NCI-H1092 treated with DMSO at 0.1 percent for 48 hours (cell line): ENCODE measurements at regions not wholly inside any gene's neighbourhood (a gene's known extent, or its start where the extent isn't known, plus 50 kb on each side); places are given as distances from the start of the nearest gene placed in this dataset.
A peak's percentile ranks its signal among the peaks of the same experiment; 100 is the strongest.

ENCODE experiments used
- DNase-seq: peaks from one replicate; lab custom pipeline; 2025; lab: John Stamatoyannopoulos, UW

DNA sequence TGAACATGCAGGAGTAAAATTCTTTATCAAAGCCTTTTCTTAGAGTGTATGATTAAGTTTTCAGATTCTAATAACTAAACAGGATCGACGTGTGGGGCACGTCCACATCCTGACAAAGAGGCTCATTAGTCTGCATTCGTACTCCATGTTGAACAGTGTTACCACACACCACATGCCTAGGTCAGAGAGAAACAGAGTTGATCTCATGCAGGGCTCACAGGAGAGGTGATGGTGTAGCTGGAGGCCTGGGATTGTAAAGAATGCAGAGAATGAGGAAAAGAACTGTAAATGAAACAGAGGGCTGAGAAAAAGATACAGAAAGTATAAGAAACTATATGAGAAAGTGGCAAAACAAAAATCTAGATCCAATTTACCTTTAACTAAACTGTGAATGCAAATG, 632.5 kb downstream of the BCL11A start:
- no peak for DNase-seq

DNA sequence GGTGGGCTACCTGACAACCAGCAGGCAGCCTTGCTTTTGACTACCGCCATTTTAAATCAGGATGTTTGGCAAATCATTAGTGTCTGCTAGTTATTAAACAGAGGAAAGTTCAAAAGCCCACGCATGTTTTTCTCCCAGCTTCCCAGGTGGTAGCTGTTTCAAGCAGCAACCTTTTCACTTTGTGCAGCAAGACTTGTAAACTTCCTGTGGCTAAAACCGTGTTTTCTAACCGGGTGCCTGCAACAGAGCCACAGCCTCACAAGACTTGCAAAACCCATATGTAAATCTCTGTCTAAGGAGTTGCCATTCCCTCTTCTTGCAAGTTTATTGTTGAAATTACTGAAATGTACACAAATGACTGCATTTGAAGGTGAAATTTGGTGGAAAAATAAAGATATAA, 633.1 kb downstream of the BCL11A start:
- no peak for DNase-seq

DNA sequence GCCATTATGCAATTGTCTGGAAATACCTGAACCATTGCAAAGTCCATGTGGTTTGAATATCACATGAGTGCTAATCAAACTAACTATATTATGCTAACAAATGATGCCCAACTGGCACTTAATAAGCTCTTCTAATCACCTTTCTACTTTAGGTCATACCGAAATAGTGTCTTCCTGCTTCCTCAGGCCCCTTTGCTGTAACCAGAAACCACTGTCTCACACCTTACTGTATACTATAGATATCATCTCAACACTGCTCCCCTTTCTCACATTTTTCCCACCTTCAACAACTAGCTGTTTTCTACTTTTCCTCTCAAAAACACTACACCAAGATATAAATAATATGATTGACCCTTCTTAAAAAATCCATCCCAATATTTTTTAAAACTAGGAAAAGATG, 633.9 kb downstream of the BCL11A start:
- DNase-seq: no peak

GRCh38 chr2:59912042-59912441, 641.4 kb downstream of the BCL11A start:
- no peak for DNase-seq

DNA sequence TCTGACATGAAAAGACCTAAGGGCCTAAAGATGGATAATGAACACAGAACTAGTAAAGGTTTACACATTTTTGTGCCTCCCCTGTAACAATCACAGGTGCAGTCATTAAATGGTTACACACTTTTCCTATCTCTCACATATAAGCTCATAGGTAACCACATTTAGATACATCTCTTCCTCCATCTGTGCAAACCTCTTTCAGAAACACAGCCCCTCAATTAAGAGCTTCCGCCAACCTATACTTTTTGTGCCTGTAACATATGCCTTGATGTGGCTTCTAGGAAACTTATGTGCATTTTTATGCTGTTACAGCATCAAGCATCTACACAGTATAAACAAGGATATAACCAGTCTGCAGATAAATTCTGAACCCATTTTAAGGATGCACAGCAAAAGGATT, 643.3 kb downstream of the BCL11A start:
- DNase-seq: no peak

DNA sequence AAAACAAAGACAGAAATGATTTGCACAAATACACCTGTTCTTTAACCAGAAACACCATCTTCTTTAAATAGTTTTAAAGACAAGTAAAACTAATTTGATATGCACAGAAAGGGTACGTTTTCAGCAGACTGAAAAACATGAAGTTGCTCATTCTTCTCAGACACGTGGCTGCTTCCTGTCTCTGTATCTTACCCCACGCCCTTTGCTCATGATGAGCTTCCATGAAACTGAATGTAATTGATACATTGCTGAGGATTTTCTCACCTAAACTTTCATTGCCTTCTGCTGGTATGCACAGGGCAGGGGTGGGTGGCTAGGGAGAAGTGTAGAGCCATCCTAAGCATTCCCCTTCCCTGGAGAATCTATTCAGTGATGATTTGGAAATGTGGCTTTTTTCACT, 644.3 kb downstream of the BCL11A start:
- DNase-seq: no peak

DNA sequence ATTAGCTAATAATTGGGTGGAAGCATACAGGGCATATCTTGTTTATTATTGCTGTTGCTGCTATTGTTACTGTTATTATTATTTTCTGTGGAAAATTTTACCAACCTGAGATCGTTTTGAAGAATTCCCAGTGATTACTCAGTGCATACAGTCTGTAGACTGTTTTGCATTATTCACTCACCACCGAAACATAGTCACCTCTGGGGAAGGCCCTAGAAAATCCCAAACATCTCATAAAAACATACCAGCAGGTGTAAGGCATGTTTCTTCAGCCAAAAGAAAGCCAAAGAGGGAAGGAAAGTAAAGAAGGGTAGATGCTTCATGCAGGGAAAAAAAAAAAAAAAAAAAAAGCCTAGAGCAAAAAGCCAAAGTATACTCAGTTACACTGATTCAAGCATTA, 647.7 kb downstream of the BCL11A start:
- DNase-seq: no peak

GRCh38 chr2:59903994-59904544, 649.4 kb downstream of the BCL11A start:
- peak; percentile 51 for DNase-seq

- peak; percentile 91 for DNase-seq
These were observed 652.6 kb downstream of the BCL11A start for GRCh38 chr2:59900728-59901452.

- peak; percentile 82 for DNase-seq
These were observed 653.8 kb downstream of the BCL11A start for GRCh38 chr2:59899692-59900091.

DNA sequence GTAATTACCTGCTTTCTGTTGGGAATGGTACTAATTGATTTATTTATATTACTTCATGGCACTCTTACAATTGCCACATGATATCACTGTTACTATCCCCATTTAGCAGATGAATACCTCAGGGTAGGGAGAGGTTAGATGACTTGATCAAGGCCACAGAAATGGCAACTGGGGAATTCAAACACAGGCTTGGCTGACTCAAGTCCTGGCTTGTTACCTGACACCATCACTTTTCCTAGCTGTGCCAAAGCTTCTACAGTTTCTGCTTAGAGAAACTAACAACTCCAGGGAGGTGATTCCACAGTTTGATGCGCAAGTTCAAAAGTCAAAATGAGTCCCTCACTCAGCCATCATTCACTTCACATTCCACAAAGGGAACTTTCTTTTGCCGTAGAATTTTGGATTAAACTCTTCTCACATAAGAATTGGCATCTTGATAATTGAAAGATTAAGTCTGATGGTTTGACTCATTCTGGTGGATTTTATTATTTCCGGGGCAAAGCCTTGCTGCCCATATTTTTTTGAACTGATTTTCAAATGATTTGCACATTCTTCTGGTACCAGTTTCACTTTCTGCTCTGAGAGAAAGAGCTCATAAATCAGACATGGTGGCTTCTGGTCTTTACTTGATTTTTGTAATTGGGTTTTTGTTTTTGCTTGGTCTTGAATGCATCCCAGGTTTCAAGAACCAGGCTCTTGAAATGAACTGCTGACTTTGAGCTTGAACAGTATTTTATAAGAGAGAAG, 656.8 kb downstream of the BCL11A start:
- DNase-seq: no peak

DNA sequence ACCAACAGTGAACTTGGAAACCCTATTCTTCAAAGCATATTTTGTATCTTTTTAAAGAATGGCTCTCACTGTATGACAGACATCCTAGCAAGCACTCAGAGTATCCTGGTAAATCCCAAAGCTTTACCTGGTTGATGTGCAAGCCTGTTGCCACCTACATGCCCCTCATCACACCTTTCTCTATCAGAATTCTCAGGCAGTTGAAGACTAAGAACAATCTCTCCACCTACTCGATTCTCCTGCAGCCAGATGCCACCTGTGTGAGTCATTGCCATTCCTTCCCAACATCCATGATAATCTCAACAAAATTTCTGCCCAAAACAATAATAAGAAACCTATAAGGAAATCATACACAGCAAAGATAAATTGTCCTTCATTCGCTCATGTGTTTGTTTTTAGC, 659.8 kb downstream of the BCL11A start:
- no peak for DNase-seq

- peak; percentile 64 for DNase-seq
These were observed 661.1 kb downstream of the BCL11A start for GRCh38 chr2:59892398-59892797.

- DNase-seq: no peak
These were observed 664.1 kb downstream of the BCL11A start for GRCh38 chr2:59889305-59889704.

DNA sequence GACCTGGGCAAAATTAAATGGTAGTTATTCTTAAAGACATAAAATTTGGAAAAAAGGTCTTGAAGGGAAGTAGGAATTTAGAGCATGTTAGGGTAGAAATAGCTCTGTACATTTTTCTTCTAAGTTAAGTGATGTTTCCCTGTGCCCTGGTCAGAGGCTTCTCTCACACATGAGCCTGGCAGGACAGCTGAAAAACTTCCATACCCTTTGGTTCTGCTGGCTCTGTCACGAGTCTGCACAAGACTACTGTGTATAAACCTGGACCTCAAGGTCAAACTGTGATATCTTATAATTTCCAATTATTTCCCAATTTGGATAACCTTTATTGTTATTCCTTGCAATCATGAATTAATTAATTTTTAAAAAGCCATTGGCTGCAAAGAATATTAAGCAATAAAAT, 664.7 kb downstream of the BCL11A start:
- no peak for DNase-seq

DNA sequence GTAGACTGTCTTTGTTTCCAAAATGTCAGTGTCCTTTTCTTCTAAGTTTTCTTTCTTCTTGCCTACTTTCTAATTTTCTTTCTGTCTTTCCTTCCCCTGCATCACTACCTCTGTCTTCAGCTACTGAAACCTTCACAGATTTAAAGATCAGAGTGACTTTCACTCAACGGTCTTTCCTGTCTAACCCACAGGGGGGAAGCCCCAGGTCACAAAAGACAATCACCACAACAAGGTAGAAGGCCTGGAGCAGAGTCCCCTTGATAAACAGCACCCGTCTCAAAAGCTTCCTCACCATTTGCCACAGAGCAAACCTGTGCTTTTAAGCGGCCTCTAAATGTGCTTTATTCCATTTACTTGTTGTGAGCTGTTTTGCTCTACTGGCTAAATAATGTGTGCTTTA, 665.4 kb downstream of the BCL11A start:
- peak; percentile 43 for DNase-seq

GRCh38 chr2:59887366-59887765, 666.1 kb downstream of the BCL11A start:
- no peak for DNase-seq

DNA sequence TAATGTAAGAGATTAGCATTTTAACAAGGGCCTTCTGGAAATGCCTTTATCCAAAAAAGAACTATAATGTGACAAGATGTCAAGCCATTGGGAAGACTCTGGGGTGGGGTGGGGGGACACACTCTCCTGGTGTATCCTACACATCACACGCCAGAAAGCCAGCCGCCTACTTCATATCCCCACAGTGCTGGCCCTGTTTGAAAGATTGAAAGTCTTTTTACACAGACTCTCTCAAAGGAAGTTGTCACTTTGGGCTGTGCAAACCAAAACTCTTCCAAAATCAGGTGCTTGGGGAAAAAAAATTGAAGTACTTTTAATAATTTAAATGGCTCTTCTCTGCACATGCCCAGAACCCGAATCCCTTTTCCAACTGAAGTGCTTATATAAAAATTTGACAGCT, 666.7 kb downstream of the BCL11A start:
- DNase-seq: no peak

GRCh38 chr2:59885541-59885940, 667.9 kb downstream of the BCL11A start:
- DNase-seq: no peak

DNA sequence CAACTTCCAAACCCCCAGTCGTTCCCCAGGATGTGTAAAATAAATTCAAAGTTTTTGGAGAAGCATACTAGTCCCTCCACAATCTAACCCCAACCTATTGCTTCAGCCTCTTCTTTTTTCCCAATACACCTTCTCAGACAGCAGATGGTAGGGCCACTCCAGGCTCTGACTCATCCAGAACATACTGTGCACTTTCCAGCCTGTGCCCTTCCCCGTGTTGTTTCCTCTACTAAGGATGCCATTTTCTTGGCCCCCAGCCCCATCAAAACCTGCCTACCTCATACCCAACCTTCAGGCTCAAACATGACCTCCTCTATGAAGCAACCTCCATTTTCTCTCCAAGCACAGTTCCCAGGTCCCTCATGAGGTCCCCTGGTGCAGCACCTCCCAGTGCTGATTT, 669.3 kb downstream of the BCL11A start:
- DNase-seq: no peak

GRCh38 chr2:59882822-59883221, 670.6 kb downstream of the BCL11A start:
- DNase-seq: no peak

GRCh38 chr2:59882279-59882678, 671.2 kb downstream of the BCL11A start:
- DNase-seq: no peak

DNA sequence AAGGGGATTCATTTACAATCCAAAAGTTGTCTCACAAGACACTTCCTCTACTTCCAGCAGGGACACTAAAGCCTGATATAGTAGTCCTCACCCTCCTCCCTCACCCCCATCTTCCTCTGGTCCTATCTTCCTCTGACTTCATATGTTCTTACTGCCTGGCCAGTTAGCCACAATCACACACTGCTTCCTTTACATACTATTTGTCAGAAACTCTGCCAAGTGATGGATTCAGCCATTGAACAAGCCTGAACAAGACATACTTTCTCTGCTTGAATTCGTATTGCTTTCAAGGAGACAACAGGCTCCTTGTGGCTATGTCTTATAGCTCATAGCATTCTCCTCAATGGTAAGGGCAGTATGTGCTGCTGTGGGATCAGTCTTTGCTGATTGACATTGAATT, 672.2 kb downstream of the BCL11A start:
- no peak for DNase-seq
